H7 (cell line): ENCODE measurements at regions not wholly inside any gene's neighbourhood (a gene's known extent, or its start where the extent isn't known, plus 50 kb on each side); places are given as distances from the start of the nearest gene placed in this dataset.

Experiments used
- DNase-seq: peaks from one replicate; pipeline ENCODE4 v3.0.0; 2012
- H3K27me3 ChIP-seq: 2 replicates; pipeline ENCODE4 v1.6.0; 2011; ENCODE audit warnings: mild to moderate bottlenecking, low read length; ENCODE audit not compliant: control insufficient read depth, insufficient read depth
- H3K36me3 ChIP-seq: replicated peaks from 2 replicates; pipeline ENCODE4 v1.5.1; 2011; ENCODE audit warnings: low read length; ENCODE audit not compliant: control insufficient read depth, insufficient read depth
- H3K4me3 ChIP-seq: 2 replicates; pipeline ENCODE4 v1.5.1; 2011; ENCODE audit warnings: low read depth, mild to moderate bottlenecking, control low read depth, low read length, moderate library complexity; ENCODE audit not compliant: insufficient read depth

DNA sequence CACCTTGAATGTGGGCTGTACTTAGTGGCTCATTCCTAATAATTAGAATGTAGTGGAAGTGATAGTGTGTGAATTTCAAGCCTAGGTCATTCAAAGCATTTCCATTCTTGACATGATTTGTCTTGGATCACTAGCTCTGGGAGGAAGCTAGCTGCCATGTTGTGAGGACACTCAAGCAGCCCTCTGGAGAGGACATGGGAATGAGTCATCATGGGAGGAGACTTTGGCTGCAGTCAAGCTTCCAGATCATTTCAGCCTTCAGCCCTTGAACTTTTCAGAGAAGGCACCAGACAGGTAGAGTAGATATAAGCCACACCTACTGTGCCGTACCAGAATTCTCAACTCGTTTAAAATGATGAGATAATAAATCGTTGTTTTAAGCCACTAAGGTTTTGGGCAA lies 506.9 kb downstream of the ZNF608 start:
- no peak for DNase-seq
- Histone ChIP-seq H3K4me3 (no peak overlapping the region), H3K27me3 (no peaks in the 10 kb centered on the region), H3K36me3 (no peaks in the 10 kb centered on the region)

GRCh38 chr5:124238350-124238749 lies 508.1 kb downstream of the ZNF608 start:
- Histone ChIP-seq H3K4me3 (no peak overlapping the region), H3K27me3 (no peaks in the 10 kb centered on the region), H3K36me3 (no peaks in the 10 kb centered on the region)
- no peak for DNase-seq

GRCh38 chr5:124237206-124237695 lies 509.2 kb downstream of the ZNF608 start:
- no peak for DNase-seq
- no peak overlapping the region for H3K4me3 ChIP-seq
- H3K36me3 ChIP-seq: no peaks in the 10 kb centered on the region
- H3K27me3 ChIP-seq: no peaks in the 10 kb centered on the region

DNA sequence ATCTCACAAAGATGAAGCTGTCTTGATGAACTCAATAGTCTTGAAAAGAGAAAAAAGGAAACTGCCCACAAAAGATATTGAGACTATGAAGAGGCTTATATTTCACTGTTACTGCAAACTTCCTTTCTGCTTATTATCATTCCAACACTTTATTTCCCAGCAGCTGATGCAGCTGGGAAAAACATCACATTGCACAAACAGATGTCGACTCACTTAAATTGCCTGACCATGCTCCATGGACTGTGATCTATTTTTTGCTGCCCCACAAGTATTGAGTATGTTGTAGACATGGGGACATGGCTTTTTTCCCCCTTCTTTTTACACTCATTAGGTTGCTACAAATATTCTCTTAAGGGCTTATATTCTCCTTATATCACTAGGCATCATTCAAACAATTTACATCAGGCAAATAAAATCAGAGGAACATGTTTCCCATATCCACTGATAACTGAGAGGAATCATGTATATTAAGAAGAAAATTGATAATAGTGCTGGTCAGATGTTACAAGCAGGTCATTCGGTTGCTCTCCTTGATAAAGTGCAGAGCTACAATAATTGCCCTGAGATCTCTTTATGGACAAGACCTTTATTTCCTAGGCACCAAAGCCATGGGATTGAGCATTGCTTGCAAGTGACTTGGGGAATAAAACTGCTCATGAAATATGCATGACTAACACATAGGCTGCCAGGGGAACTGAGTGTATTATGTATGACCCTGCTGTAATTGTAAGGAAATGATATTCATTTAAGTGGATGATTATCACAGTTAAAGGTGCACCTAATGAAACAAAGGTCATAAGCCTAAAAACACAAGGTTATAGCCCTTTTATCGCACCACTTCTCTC lies 509.9 kb downstream of the ZNF608 start:
- Histone ChIP-seq H3K4me3 (no peak overlapping the region), H3K27me3 (no peaks in the 10 kb centered on the region), H3K36me3 (no peaks in the 10 kb centered on the region)
- no peak for DNase-seq

GRCh38 chr5:124235576-124235975 lies 510.9 kb downstream of the ZNF608 start:
- no peaks in the 10 kb centered on the region for H3K27me3 ChIP-seq
- no peak overlapping the region for H3K4me3 ChIP-seq
- H3K36me3 ChIP-seq: no peaks in the 10 kb centered on the region
- DNase-seq: peak; percentile 28

- no peaks in the 10 kb centered on the region for H3K27me3 ChIP-seq
- H3K4me3 ChIP-seq: no peak overlapping the region
- H3K36me3 ChIP-seq: no peaks in the 10 kb centered on the region
- no peak for DNase-seq
Observed at GRCh38 chr5:124234770-124235562, 511.5 kb downstream of the ZNF608 start.

- Histone ChIP-seq H3K27me3 (no peaks in the 10 kb centered on the region), H3K36me3 (no peaks in the 10 kb centered on the region), H3K4me3 (no peak overlapping the region)
- peak; percentile 38 for DNase-seq
Observed at GRCh38 chr5:124234022-124234769, 512.2 kb downstream of the ZNF608 start.

DNA sequence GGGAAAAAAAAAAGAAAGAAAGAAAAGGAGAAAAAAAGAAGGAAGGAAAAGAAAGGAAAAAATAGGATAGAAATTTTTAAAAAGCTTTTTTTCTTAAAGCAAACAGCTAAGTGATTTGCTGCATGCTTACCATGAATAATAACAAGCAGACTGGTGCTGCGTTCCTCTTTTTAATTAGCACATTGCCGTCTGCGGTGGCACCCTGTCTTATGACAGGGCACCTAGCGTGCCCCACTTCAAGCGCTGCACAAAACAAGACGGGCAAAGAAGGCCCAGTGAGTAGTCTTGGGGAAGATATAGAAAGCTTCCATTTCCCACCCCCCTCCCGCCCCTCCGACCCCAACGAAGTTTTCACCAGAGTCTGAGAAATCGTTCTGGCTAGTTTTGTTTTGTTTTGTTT lies 513.9 kb downstream of the ZNF608 start:
- Histone ChIP-seq H3K4me3 (no peak overlapping the region), H3K36me3 (no peaks in the 10 kb centered on the region), H3K27me3 (no peaks in the 10 kb centered on the region)
- no peak for DNase-seq

DNA sequence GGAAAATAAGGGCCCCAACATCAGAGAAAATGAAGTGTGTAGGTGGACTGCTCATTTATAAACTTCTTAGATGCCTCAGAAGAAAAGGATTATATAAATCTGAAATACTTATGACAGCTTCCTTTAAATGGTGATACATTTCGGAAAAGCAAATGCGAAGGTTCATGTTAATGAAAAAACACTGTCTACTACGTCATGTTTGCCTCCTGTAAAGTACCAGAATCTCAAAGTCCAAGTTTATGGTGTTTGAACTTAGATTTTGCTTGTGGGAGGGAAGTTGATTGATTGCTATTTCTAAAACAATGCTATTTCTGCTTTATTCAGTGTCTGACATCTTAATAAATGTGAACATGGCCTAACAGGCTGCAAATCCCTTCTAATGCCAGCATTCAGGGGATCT lies 514.6 kb downstream of the ZNF608 start:
- no peak overlapping the region for H3K4me3 ChIP-seq

GRCh38 chr5:124231230-124231629 lies 515.2 kb downstream of the ZNF608 start:
- no peaks in the 10 kb centered on the region for H3K27me3 ChIP-seq
- no peaks in the 10 kb centered on the region for H3K36me3 ChIP-seq
- H3K4me3 ChIP-seq: no peak overlapping the region
- no peak for DNase-seq

More for the DNA sequence above, 514.6 kb downstream of the ZNF608 start:
- no peak for DNase-seq
- H3K27me3 ChIP-seq: no peaks in the 10 kb centered on the region
- no peaks in the 10 kb centered on the region for H3K36me3 ChIP-seq

DNA sequence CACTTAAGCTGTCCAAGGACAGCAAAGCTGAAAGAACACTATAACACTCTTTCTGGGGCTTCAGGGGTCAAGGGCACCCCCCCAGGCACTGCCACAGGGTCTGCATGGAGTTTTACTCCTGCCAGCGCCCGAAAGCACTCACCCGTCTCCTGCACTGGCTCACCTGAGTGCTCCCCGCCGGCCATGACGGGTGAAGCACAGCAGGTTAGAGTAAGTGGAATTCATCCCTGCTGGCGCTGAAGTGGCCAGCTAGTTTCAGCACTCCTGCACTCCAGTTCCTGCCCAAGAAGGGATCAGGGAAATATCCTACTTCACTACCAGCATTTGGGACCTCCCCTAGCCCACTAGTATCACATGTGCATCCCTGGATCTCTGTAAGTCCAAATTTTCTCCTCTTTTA lies 516.0 kb downstream of the ZNF608 start:
- Histone ChIP-seq H3K36me3 (no peaks in the 10 kb centered on the region), H3K4me3 (no peak overlapping the region), H3K27me3 (no peaks in the 10 kb centered on the region)
- DNase-seq: no peak

DNA sequence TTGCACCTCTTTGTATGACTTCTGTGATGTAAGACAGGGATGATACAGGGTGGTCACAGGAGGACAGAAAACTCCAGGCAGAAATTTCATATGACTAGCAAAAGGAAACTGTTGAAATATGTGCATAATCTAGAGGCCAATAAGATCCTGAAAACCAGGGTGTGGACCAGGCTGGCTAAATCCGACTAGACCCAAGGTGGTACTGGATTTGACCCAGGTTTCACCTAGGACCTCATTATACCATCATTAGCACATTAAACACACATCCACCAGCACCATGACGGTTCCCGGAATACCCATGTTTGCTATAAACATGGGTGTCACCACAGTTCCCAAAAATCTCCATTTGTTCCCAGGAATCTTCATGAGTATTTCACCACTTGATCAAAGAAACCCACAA lies 517.1 kb downstream of the ZNF608 start:
- Histone ChIP-seq H3K36me3 (no peaks in the 10 kb centered on the region), H3K4me3 (no peak overlapping the region), H3K27me3 (no peaks in the 10 kb centered on the region)
- no peak for DNase-seq

DNA sequence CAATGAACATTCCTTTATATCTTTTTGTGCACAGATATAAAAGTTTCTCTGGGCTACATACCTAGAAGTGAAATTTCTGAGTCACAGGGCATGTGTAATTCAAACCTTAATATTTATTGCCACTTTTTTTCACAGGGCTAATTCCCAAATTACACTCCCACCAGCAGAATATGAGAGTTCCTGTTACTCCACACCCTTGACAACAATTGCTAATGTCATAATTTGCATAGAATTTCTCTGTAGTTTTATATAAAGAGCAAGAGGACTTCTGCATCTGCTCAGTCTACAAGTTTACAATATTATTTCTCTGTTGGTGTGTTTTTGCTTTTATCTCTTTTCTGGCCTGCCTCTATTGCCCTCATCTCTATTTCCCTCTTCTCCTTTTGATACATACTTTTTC lies 518.5 kb downstream of the ZNF608 start:
- no peaks in the 10 kb centered on the region for H3K27me3 ChIP-seq
- H3K36me3 ChIP-seq: no peaks in the 10 kb centered on the region
- no peak overlapping the region for H3K4me3 ChIP-seq
- DNase-seq: no peak

- no peaks in the 10 kb centered on the region for H3K27me3 ChIP-seq
- no peaks in the 10 kb centered on the region for H3K36me3 ChIP-seq
- no peak overlapping the region for H3K4me3 ChIP-seq
- DNase-seq: no peak
Observed at GRCh38 chr5:124220418-124220817, 526.0 kb downstream of the ZNF608 start.
